ENCODE measurements at regions not wholly inside any gene's neighbourhood (a gene's known extent, or its start where the extent isn't known, plus 50 kb on each side); places are given as distances from the start of the nearest gene placed in this dataset.

DNA sequence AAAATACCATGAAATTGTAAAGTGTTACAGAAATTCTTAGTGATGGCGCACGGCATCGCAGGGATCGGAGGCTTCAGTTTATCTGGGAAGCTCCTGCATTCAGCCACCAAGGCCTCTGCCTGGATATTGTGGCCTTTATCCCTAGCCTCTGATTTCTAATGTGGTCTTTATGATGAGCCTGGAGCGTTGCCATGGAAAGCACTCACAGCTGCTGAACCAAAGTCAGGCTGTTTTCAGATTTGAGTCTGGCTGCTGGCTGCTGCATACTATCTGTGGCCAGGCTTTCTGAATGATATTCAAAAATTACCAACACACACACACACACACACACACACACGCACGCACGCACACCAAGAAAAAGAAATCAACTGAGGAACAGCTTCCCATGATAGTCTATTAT is 101.1 kb upstream of the ZNF366 start (continued):
- TF ChIP-seq, protein P1, sequence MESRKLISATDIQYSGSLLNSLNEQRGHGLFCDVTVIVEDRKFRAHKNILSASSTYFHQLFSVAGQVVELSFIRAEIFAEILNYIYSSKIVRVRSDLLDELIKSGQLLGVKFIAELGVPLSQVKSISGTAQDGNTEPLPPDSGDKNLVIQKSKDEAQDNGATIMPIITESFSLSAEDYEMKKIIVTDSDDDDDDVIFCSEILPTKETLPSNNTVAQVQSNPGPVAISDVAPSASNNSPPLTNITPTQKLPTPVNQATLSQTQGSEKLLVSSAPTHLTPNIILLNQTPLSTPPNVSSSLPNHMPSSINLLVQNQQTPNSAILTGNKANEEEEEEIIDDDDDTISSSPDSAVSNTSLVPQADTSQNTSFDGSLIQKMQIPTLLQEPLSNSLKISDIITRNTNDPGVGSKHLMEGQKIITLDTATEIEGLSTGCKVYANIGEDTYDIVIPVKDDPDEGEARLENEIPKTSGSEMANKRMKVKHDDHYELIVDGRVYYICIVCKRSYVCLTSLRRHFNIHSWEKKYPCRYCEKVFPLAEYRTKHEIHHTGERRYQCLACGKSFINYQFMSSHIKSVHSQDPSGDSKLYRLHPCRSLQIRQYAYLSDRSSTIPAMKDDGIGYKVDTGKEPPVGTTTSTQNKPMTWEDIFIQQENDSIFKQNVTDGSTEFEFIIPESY (IDR thresholded peaks at IDR 0.05; ENCODE audit: borderline replicate concordance, low read depth), result no peak
- TF ChIP-seq, protein P2, sequence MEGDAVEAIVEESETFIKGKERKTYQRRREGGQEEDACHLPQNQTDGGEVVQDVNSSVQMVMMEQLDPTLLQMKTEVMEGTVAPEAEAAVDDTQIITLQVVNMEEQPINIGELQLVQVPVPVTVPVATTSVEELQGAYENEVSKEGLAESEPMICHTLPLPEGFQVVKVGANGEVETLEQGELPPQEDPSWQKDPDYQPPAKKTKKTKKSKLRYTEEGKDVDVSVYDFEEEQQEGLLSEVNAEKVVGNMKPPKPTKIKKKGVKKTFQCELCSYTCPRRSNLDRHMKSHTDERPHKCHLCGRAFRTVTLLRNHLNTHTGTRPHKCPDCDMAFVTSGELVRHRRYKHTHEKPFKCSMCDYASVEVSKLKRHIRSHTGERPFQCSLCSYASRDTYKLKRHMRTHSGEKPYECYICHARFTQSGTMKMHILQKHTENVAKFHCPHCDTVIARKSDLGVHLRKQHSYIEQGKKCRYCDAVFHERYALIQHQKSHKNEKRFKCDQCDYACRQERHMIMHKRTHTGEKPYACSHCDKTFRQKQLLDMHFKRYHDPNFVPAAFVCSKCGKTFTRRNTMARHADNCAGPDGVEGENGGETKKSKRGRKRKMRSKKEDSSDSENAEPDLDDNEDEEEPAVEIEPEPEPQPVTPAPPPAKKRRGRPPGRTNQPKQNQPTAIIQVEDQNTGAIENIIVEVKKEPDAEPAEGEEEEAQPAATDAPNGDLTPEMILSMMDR (IDR thresholded peaks at IDR 0.05), result no peak
- TF ChIP-seq TAF1 (IDR thresholded peaks at IDR 0.05; ENCODE audit: borderline replicate concordance, low read depth, low read length) (no peak), RXRA (IDR thresholded peaks at IDR 0.05; ENCODE audit: borderline replicate concordance, low read depth) (no peak), RAD21 (IDR thresholded peaks at IDR 0.05; ENCODE audit: low read length) (peak; percentile 44), EP300 (IDR thresholded peaks at IDR 0.05; ENCODE audit: borderline replicate concordance in 1 of 2, low read depth in 1 of 2, low read length in 1 of 2) (peak in 1 of 2 experiments; percentile 73; a peak in 2 of 4 replicates), FOSL2 (IDR thresholded peaks at IDR 0.05; ENCODE audit: borderline replicate concordance, low read depth) (no peak), NRF1 (IDR thresholded peaks at IDR 0.05; ENCODE audit: low read depth, low read length) (no peak), GATA2 (CRISPR knock-in tag; IDR thresholded peaks at IDR 0.05) (peak; percentile 45), GABPA (IDR thresholded peaks at IDR 0.05; ENCODE audit: low read depth) (no peak), JUND (IDR thresholded peaks at IDR 0.05) (no peak), NFIC (IDR thresholded peaks at IDR 0.05; ENCODE audit: borderline replicate concordance) (0 out of 2 replicates have a peak, but pooled peaks have one; percentile 6), RCOR1 (IDR thresholded peaks at IDR 0.05; ENCODE audit: low read length) (peak; percentile 6; the same call in 1 of the 2 replicates), CHD2 (IDR thresholded peaks at IDR 0.05; ENCODE audit: low read length, partially characterized antibody) (peak; percentile 27), ELF1 (IDR thresholded peaks at IDR 0.05) (no peak), SIN3A (IDR thresholded peaks at IDR 0.05; ENCODE audit: borderline replicate concordance, low read depth, low read length) (no peak), TEAD4 (IDR thresholded peaks at IDR 0.05; ENCODE audit: borderline replicate concordance, insufficient read depth) (no peak), SMC3 (IDR thresholded peaks at IDR 0.05; ENCODE audit: low read depth, low read length) (0 out of 2 replicates have a peak, but pooled peaks have one; percentile 10), FOXM1 (IDR thresholded peaks at IDR 0.05; ENCODE audit: low read depth) (no peak), TCF12 (IDR thresholded peaks at IDR 0.05) (no peak)
- TF ChIP-seq, protein P3, sequence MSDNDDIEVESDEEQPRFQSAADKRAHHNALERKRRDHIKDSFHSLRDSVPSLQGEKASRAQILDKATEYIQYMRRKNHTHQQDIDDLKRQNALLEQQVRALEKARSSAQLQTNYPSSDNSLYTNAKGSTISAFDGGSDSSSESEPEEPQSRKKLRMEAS (IDR thresholded peaks at IDR 0.05; ENCODE audit: low read depth), result no peak
- TF ChIP-seq, protein P4, sequence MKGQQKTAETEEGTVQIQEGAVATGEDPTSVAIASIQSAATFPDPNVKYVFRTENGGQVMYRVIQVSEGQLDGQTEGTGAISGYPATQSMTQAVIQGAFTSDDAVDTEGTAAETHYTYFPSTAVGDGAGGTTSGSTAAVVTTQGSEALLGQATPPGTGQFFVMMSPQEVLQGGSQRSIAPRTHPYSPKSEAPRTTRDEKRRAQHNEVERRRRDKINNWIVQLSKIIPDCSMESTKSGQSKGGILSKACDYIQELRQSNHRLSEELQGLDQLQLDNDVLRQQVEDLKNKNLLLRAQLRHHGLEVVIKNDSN (IDR thresholded peaks at IDR 0.05; ENCODE audit: borderline replicate concordance, low read depth), result no peak
- TF ChIP-seq, protein P5, sequence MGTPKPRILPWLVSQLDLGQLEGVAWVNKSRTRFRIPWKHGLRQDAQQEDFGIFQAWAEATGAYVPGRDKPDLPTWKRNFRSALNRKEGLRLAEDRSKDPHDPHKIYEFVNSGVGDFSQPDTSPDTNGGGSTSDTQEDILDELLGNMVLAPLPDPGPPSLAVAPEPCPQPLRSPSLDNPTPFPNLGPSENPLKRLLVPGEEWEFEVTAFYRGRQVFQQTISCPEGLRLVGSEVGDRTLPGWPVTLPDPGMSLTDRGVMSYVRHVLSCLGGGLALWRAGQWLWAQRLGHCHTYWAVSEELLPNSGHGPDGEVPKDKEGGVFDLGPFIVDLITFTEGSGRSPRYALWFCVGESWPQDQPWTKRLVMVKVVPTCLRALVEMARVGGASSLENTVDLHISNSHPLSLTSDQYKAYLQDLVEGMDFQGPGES (IDR thresholded peaks at IDR 0.05; ENCODE audit: low read depth, low read length), result no peak
- TF ChIP-seq, protein P6, sequence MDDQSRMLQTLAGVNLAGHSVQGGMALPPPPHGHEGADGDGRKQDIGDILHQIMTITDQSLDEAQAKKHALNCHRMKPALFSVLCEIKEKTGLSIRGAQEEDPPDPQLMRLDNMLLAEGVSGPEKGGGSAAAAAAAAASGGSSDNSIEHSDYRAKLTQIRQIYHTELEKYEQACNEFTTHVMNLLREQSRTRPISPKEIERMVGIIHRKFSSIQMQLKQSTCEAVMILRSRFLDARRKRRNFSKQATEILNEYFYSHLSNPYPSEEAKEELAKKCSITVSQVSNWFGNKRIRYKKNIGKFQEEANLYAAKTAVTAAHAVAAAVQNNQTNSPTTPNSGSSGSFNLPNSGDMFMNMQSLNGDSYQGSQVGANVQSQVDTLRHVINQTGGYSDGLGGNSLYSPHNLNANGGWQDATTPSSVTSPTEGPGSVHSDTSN (IDR thresholded peaks at IDR 0.05), result no peak
